WTC11 (cell line): ENCODE measurements at regions not wholly inside any gene's neighbourhood (a gene's known extent, or its start where the extent isn't known, plus 50 kb on each side); places are given as distances from the start of the nearest gene placed in this dataset.

Experiments
- ATAC-seq: fragments of 200-7000 bp; cut with Tn5 transposase; 2 replicates; pipeline ENCODE4 v1.10.0; 2021; ENCODE audit warnings: mild to moderate bottlenecking, moderate library complexity
- CTCF ChIA-PET: fragments of 300-600 bp; sonication (Branson Sonifier 250); formaldehyde crosslinking; loops from one replicate; lab custom pipeline; 2021; ENCODE audit warnings: antibody characterized with exemption; lab: Charles Lee
- POLR2A ChIA-PET: fragments of 350-600 bp; sonication (Branson Sonifier 250); formaldehyde crosslinking; loops from one replicate; lab custom pipeline; 2021; ENCODE audit warnings: antibody characterized with exemption; lab: Charles Lee
- DNase-seq: peaks from one replicate; pipeline ENCODE4 v3.0.0; 2021; ENCODE audit warnings: low spot score
- H3K27ac Mint-ChIP-seq: 2 replicates; pipeline ENCODE4 v1.8.0; 2021; ENCODE audit warnings: mixed read lengths
- H3K27me3 Mint-ChIP-seq: 2 replicates; pipeline ENCODE4 v1.8.0; 2021; ENCODE audit warnings: low read depth, mild to moderate bottlenecking, moderate library complexity, mixed read lengths
- H3K36me3 Mint-ChIP-seq: 2 replicates; pipeline ENCODE4 v1.8.0; 2021; ENCODE audit warnings: mixed read lengths
- H3K4me1 Mint-ChIP-seq: 2 replicates; pipeline ENCODE4 v1.8.0; 2022; ENCODE audit warnings: mixed read lengths
- H3K4me3 Mint-ChIP-seq: 2 replicates; pipeline ENCODE4 v1.8.0; 2021; ENCODE audit warnings: mild to moderate bottlenecking, moderate library complexity, mixed read lengths
- H3K9me3 Mint-ChIP-seq: 2 replicates; pipeline ENCODE4 v1.8.0; 2021; ENCODE audit warnings: mixed read lengths
- CBFB ChIP-seq: sonication (generic); formaldehyde crosslinking; IDR thresholded peaks from 2 replicates; pipeline ENCODE4 v1.8.1; 2022; ENCODE audit warnings: mild to moderate bottlenecking, low read depth, missing genetic modification reagents
- GABPB1 ChIP-seq: sonication (generic); formaldehyde crosslinking; IDR thresholded peaks from 2 replicates; pipeline ENCODE4 v1.8.1; 2023; ENCODE audit warnings: mild to moderate bottlenecking, missing genetic modification reagents
- HMGA2 ChIP-seq: fragments of 250-450 bp; sonication (Bioruptor Pico); IDR thresholded peaks from 2 replicates; pipeline ENCODE4 v1.4.0; 2021; ENCODE audit warnings: mild to moderate bottlenecking, moderate library complexity
- MYBL2 ChIP-seq: sonication (generic); formaldehyde crosslinking; IDR thresholded peaks from 2 replicates; pipeline ENCODE4 v1.8.1; 2023; ENCODE audit warnings: mild to moderate bottlenecking, moderate library complexity, missing genetic modification reagents
- SMAD3 ChIP-seq: sonication (generic); formaldehyde crosslinking; IDR thresholded peaks from 2 replicates; pipeline ENCODE4 v1.8.0; 2022; ENCODE audit warnings: missing genetic modification reagents, mild to moderate bottlenecking, borderline replicate concordance
- SOX15 ChIP-seq: fragments of 250-450 bp; sonication (Bioruptor Pico); IDR thresholded peaks from 2 replicates; pipeline ENCODE4 v1.9.0; 2021; ENCODE audit warnings: mild to moderate bottlenecking
- TEAD1 ChIP-seq: sonication (generic); formaldehyde crosslinking; IDR thresholded peaks from 2 replicates; pipeline ENCODE4 v1.8.0; 2022; ENCODE audit warnings: mild to moderate bottlenecking, missing genetic modification reagents
- ZNF219 ChIP-seq: sonication (generic); formaldehyde crosslinking; IDR thresholded peaks from 2 replicates; pipeline ENCODE4 v1.8.0; 2023; ENCODE audit warnings: missing genetic modification reagents, mild to moderate bottlenecking, borderline replicate concordance
- ZNF416 ChIP-seq: fragments of 250-450 bp; sonication (Bioruptor Pico); IDR thresholded peaks from 2 replicates; pipeline ENCODE4 v1.9.0; 2021; ENCODE audit warnings: mild to moderate bottlenecking, inconsistent platforms
- TF ChIP-seq, protein P1 (sequence below): sonication (generic); formaldehyde crosslinking; IDR thresholded peaks from 2 replicates; pipeline ENCODE4 v1.8.0; 2022; ENCODE audit warnings: mild to moderate bottlenecking, missing genetic modification reagents
- TF ChIP-seq, protein P2 (sequence below): sonication (generic); formaldehyde crosslinking; IDR thresholded peaks from 2 replicates; pipeline ENCODE4 v1.8.1; 2023; ENCODE audit warnings: mild to moderate bottlenecking, missing genetic modification reagents, moderate library complexity
- TF ChIP-seq, protein P3 (sequence below): sonication (generic); formaldehyde crosslinking; conservative IDR thresholded peaks from 2 replicates; pipeline ENCODE4 v1.8.1; 2023; ENCODE audit warnings: mild to moderate bottlenecking, low read depth, missing genetic modification reagents, moderate library complexity
- TF ChIP-seq, protein P4 (sequence below): sonication (generic); formaldehyde crosslinking; IDR thresholded peaks from 2 replicates; pipeline ENCODE4 v1.8.1; 2022; ENCODE audit warnings: low read depth, mild to moderate bottlenecking, moderate library complexity, missing genetic modification reagents, borderline replicate concordance
- TF ChIP-seq, protein P5 (sequence below): sonication (generic); formaldehyde crosslinking; IDR thresholded peaks from 2 replicates; pipeline ENCODE4 v1.8.1; 2023; ENCODE audit warnings: mild to moderate bottlenecking, moderate library complexity, missing genetic modification reagents

DNA sequence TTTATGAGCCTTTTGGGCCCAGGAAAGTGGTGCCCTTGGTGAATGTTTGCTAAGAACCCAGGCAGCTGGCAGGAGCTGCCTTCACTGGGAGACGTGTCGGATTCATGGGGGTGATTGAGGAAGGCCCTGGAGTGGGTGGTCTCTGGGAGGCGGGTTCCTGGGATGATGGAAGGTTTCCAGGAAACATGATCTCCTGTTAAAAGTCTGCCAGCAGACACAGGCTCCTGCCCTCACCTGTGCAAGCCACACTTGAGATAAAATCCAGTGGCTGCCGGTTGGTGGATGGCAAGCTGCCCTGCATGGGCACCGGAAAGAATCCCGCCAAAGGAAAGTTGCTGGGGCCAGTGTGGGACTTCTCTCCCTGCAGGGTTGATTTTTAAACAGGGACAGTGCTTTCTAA, 189.0 kb upstream of the CIBAR2 start:
- H3K4me3 Mint-ChIP-seq = no peak overlapping the region
- POLR2A ChIA-PET = no interaction called here
- TF ChIP-seq, protein P1, sequence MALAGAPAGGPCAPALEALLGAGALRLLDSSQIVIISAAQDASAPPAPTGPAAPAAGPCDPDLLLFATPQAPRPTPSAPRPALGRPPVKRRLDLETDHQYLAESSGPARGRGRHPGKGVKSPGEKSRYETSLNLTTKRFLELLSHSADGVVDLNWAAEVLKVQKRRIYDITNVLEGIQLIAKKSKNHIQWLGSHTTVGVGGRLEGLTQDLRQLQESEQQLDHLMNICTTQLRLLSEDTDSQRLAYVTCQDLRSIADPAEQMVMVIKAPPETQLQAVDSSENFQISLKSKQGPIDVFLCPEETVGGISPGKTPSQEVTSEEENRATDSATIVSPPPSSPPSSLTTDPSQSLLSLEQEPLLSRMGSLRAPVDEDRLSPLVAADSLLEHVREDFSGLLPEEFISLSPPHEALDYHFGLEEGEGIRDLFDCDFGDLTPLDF = no peak
- TF ChIP-seq GABPB1 = no peak
- TF ChIP-seq SOX15 (CRISPR knock-in tag) = no peak
- TF ChIP-seq SMAD3 (CRISPR knock-in tag) = no peak
- TF ChIP-seq, protein P2, sequence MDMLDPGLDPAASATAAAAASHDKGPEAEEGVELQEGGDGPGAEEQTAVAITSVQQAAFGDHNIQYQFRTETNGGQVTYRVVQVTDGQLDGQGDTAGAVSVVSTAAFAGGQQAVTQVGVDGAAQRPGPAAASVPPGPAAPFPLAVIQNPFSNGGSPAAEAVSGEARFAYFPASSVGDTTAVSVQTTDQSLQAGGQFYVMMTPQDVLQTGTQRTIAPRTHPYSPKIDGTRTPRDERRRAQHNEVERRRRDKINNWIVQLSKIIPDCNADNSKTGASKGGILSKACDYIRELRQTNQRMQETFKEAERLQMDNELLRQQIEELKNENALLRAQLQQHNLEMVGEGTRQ = no peak
- TF ChIP-seq ZNF219 (CRISPR knock-in tag) = no peak
- no peak for TF ChIP-seq ZNF416
- no peak for TF ChIP-seq CBFB
- no peak for TF ChIP-seq HMGA2 (CRISPR knock-in tag)
- TF ChIP-seq, protein P3, sequence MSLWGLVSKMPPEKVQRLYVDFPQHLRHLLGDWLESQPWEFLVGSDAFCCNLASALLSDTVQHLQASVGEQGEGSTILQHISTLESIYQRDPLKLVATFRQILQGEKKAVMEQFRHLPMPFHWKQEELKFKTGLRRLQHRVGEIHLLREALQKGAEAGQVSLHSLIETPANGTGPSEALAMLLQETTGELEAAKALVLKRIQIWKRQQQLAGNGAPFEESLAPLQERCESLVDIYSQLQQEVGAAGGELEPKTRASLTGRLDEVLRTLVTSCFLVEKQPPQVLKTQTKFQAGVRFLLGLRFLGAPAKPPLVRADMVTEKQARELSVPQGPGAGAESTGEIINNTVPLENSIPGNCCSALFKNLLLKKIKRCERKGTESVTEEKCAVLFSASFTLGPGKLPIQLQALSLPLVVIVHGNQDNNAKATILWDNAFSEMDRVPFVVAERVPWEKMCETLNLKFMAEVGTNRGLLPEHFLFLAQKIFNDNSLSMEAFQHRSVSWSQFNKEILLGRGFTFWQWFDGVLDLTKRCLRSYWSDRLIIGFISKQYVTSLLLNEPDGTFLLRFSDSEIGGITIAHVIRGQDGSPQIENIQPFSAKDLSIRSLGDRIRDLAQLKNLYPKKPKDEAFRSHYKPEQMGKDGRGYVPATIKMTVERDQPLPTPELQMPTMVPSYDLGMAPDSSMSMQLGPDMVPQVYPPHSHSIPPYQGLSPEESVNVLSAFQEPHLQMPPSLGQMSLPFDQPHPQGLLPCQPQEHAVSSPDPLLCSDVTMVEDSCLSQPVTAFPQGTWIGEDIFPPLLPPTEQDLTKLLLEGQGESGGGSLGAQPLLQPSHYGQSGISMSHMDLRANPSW = no peak
- TF ChIP-seq TEAD1 (CRISPR knock-in tag) = no peak
- no peak for TF ChIP-seq MYBL2
- TF ChIP-seq, all 79 proteins: peak for 0
- CTCF ChIA-PET = interaction anchor here (1.2 to 1.6 kb wide), 6 partner anchors 13 to 115 kb away, joined by 3 to 8 read pairs (median 4); no protein-coding TSS in a partner anchor
- Mint-ChIP-seq H3K27me3 (no peaks in the 10 kb centered on the region), H3K4me1 (peaks cover 36% of the 10 kb centered on the region), H3K36me3 (no peaks in the 10 kb centered on the region), H3K27ac (no peak overlapping the region), H3K9me3 (no peaks in the 10 kb centered on the region)
- DNase-seq (no peak), ATAC-seq (no peak)

DNA sequence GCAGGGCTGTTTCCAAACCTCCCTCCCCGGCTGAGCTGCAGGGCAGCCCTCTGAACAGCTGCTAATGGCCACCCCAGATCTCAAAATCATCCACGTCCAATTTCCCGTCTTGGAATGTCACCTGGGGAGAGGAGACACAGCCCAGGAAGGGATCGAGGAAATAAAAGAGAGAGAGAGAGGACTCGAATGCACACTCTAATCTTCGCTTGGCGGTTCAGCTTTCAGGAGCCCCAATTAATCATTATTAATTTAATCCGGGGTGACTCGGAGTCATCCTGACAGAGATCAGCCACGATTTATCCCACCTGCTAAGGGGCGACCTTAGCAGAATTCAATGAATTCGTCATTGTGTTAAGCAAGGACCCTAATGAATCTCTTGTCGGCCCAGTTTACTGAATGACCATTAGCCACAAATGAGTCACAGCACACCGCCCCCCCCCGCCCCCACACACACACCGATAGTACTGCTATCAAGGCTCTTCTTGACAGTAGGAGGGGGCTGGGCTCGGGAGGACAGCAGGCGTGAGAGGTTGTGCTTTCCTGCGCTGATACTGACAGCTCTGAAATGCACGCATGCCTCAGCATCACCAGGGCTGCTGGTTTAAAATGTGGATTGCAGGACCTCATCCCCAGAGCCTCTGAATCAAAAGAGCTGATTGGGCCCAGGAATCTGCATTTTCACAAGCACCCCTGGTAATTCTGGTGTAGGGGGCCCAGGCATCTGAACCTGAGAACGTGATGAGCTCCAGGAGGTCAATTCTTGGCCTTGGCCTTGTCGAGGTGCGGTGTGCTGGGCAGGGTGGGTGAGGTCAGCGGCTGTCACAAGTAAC, 190.0 kb upstream of the CIBAR2 start:
- peaks cover 42% of the 10 kb centered on the region for H3K4me1 Mint-ChIP-seq
- ATAC-seq = no peak
- TF ChIP-seq, protein P4, sequence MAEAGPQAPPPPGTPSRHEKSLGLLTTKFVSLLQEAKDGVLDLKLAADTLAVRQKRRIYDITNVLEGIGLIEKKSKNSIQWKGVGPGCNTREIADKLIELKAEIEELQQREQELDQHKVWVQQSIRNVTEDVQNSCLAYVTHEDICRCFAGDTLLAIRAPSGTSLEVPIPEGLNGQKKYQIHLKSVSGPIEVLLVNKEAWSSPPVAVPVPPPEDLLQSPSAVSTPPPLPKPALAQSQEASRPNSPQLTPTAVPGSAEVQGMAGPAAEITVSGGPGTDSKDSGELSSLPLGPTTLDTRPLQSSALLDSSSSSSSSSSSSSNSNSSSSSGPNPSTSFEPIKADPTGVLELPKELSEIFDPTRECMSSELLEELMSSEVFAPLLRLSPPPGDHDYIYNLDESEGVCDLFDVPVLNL (CRISPR knock-in tag) = no peak
- TF ChIP-seq, protein P5, sequence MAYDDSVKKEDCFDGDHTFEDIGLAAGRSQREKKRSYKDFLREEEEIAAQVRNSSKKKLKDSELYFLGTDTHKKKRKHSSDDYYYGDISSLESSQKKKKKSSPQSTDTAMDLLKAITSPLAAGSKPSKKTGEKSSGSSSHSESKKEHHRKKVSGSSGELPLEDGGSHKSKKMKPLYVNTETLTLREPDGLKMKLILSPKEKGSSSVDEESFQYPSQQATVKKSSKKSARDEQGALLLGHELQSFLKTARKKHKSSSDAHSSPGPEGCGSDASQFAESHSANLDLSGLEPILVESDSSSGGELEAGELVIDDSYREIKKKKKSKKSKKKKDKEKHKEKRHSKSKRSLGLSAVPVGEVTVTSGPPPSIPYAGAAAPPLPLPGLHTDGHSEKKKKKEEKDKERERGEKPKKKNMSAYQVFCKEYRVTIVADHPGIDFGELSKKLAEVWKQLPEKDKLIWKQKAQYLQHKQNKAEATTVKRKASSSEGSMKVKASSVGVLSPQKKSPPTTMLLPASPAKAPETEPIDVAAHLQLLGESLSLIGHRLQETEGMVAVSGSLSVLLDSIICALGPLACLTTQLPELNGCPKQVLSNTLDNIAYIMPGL (CRISPR knock-in tag) = 0 out of 2 replicates have a peak, but pooled peaks have one; percentile 8
- H3K27ac Mint-ChIP-seq = no peak overlapping the region
- DNase-seq = no peak
- H3K9me3 Mint-ChIP-seq = no peaks in the 10 kb centered on the region
- ChIA-PET CTCF (interaction anchor here (0.5 to 1.6 kb wide), 13 partner anchors 12 to 190 kb away, joined by 3 to 8 read pairs (median 4); partner anchors contain the start of gene CIBAR2), POLR2A (no interaction called here)
- no peak overlapping the region for H3K4me3 Mint-ChIP-seq
- 0 out of 2 replicates have a peak, but pooled peaks cover under 1% of the 10 kb centered on the region for H3K36me3 Mint-ChIP-seq
- no peaks in the 10 kb centered on the region for H3K27me3 Mint-ChIP-seq
